ENCODE measurements at regions not wholly inside any gene's neighbourhood (a gene's known extent, or its start where the extent isn't known, plus 50 kb on each side); places are given as distances from the start of the nearest gene placed in this dataset.

DNA sequence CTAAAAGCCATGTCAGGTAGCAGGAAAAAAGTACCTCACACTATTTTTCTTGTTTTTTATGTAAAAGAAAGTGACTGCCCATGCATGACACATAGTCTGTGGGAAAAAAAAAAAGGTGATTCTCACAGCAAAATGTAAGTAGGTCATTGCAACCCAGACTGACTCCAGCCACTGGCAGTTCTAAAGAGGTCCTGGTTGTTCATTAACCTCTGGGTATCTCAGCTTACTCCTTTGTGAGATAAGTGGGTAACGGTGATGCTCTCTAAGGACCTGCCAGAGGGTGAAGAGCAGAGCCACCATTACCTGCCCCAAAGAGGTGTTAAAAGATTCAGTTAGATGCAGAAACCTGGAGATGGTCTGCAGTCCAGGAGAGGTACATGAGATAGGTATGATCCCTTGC is 531.9 kb downstream of the GRIN2A start:
- TF ChIP-seq CTCF (conservative IDR thresholded peaks at IDR 0.05 in 1 of 2, IDR thresholded peaks at IDR 0.05 in 1 of 2; ENCODE audit: low read depth in 1 of 2, low read length in 2 of 2), result no peak
- no peak for TF ChIP-seq EZH2 (IDR thresholded peaks at IDR 0.05; ENCODE audit: low read length, missing control alignments)

Measured in fibroblast of lung (primary cell).